ENCODE measurements at regions not wholly inside any gene's neighbourhood (a gene's known extent, or its start where the extent isn't known, plus 50 kb on each side); places are given as distances from the start of the nearest gene placed in this dataset.

- ATAC-seq (no peak), DNase-seq (no peak)
- TF ChIP-seq POLR2A (IDR thresholded peaks at IDR 0.05) = no peak
- TF ChIP-seq CTCF (IDR thresholded peaks at IDR 0.05 in 4 of 5, conservative IDR thresholded peaks at IDR 0.05 in 1 of 5) = no peak
- H3K27me3 ChIP-seq = no peaks in the 10 kb centered on the region
- no peak overlapping the region for H3K4me3 ChIP-seq
- no peak overlapping the region for H3K27ac ChIP-seq
- in situ Hi-C loops (cut with MboI; ENCODE audit: low sequenced_read_pairs in 4 of 4) (no loop called here), intact Hi-C loops (cut with DNase I; ENCODE audit: low total_unique reads) (no loop called here)
- no peaks in the 10 kb centered on the region for H3K36me3 ChIP-seq
- H3K4me1 ChIP-seq = no peaks in the 10 kb centered on the region
- H3K9me3 ChIP-seq = no peaks in the 10 kb centered on the region
Observed at GRCh38 chr10:78830976-78831375, 237.8 kb upstream of the ZMIZ1 start.

- H3K27ac ChIP-seq = no peak overlapping the region
- in situ Hi-C loops (cut with MboI; ENCODE audit: low sequenced_read_pairs in 4 of 4) (no loop called here), intact Hi-C loops (cut with DNase I; ENCODE audit: low total_unique reads) (no loop called here)
- no peaks in the 10 kb centered on the region for H3K36me3 ChIP-seq
- no peak overlapping the region for H3K4me3 ChIP-seq
- no peak for DNase-seq
- ATAC-seq = no peak
- H3K9me3 ChIP-seq = no peaks in the 10 kb centered on the region
- H3K27me3 ChIP-seq = no peaks in the 10 kb centered on the region
- H3K4me1 ChIP-seq = no peaks in the 10 kb centered on the region
- TF ChIP-seq POLR2A (IDR thresholded peaks at IDR 0.05) (no peak), CTCF (IDR thresholded peaks at IDR 0.05 in 4 of 5, conservative IDR thresholded peaks at IDR 0.05 in 1 of 5) (no peak)
Observed at GRCh38 chr10:78831461-78831860, 237.3 kb upstream of the ZMIZ1 start.

GRCh38 chr10:78832281-78832680 is 236.5 kb upstream of the ZMIZ1 start:
- no peaks in the 10 kb centered on the region for H3K4me1 ChIP-seq
- in situ Hi-C loops (cut with MboI; ENCODE audit: low sequenced_read_pairs in 4 of 4) (no loop called here), intact Hi-C loops (cut with DNase I; ENCODE audit: low total_unique reads) (no loop called here)
- H3K9me3 ChIP-seq = no peaks in the 10 kb centered on the region
- TF ChIP-seq CTCF (IDR thresholded peaks at IDR 0.05 in 4 of 5, conservative IDR thresholded peaks at IDR 0.05 in 1 of 5) = no peak
- no peak for TF ChIP-seq POLR2A (IDR thresholded peaks at IDR 0.05)
- ATAC-seq (no peak), DNase-seq (no peak)
- H3K27ac ChIP-seq = no peak overlapping the region
- H3K4me3 ChIP-seq = no peak overlapping the region
- no peaks in the 10 kb centered on the region for H3K27me3 ChIP-seq
- H3K36me3 ChIP-seq = no peaks in the 10 kb centered on the region

- H3K36me3 ChIP-seq = no peaks in the 10 kb centered on the region
- peak in 1 of 2 donors; percentile 24 for ATAC-seq
Observed at GRCh38 chr10:78838141-78838657, 230.6 kb upstream of the ZMIZ1 start.

More at GRCh38 chr10:78838141-78838657, 230.6 kb upstream of the ZMIZ1 start:
- in situ Hi-C loops (cut with MboI; ENCODE audit: low sequenced_read_pairs in 4 of 4) = no loop called here
- H3K4me1 ChIP-seq = no peaks in the 10 kb centered on the region
- no peak overlapping the region for H3K27ac ChIP-seq
- H3K9me3 ChIP-seq = no peaks in the 10 kb centered on the region
- intact Hi-C loops (cut with DNase I; ENCODE audit: low total_unique reads) = no loop called here
- H3K4me3 ChIP-seq = no peak overlapping the region
- no peak for DNase-seq
- no peaks in the 10 kb centered on the region for H3K27me3 ChIP-seq
- TF ChIP-seq CTCF (IDR thresholded peaks at IDR 0.05 in 4 of 5, conservative IDR thresholded peaks at IDR 0.05 in 1 of 5) (no peak), POLR2A (IDR thresholded peaks at IDR 0.05) (no peak)

Data from gastrocnemius medialis (tissue), 4 donors.